OCI-LY3 (cell line): ENCODE measurements at regions not wholly inside any gene's neighbourhood (a gene's known extent, or its start where the extent isn't known, plus 50 kb on each side); places are given as distances from the start of the nearest gene placed in this dataset.

Experiments used
- H2AFZ ChIP-seq: fragments of 200-600, 300-600 bp; shearing (Covaris generic); 2 replicates; pipeline ENCODE4 v1.6.0; 2014; ENCODE audit warnings: antibody characterized with exemption, low read depth, low read length
- H3K27ac ChIP-seq: fragments of 200-600, 300-600 bp; sonication (generic); 2 replicates; pipeline ENCODE4 v1.5.1; 2014; ENCODE audit warnings: mild to moderate bottlenecking, low read length, moderate library complexity, mixed read lengths
- H3K27me3 ChIP-seq: fragments of 200-600, 300-600 bp; sonication (generic); 2 replicates; pipeline ENCODE4 v1.6.1; 2014; ENCODE audit warnings: low read depth, low read length, mixed read lengths
- H3K36me3 ChIP-seq: fragments of 200-600, 300-600 bp; sonication (generic); replicated peaks from 2 replicates; pipeline ENCODE3; 2014; ENCODE audit warnings: low read depth, low read length, mixed read lengths
- H3K4me1 ChIP-seq: fragments of 300-600, 200-600 bp; sonication (generic); 2 replicates; pipeline ENCODE4 v1.6.1; 2014; ENCODE audit warnings: low read length, mixed read lengths
- H3K4me2 ChIP-seq: fragments of 200-600, 300-600 bp; sonication (generic); 2 replicates; pipeline ENCODE4 v1.6.1; 2014; ENCODE audit warnings: low read length, mixed read lengths
- H3K4me3 ChIP-seq: fragments of 300-600, 200-600 bp; sonication (generic); 2 replicates; pipeline ENCODE4 v1.5.1; 2014; ENCODE audit warnings: antibody characterized with exemption, mild to moderate bottlenecking, low read length, moderate library complexity
- H3K79me2 ChIP-seq: fragments of 300-600, 200-600 bp; shearing (Covaris generic); 2 replicates; pipeline ENCODE4 v1.6.1; 2014; ENCODE audit warnings: mild to moderate bottlenecking, low read length, mixed read lengths
- H3K9ac ChIP-seq: fragments of 300-600, 200-600 bp; shearing (Covaris generic); 2 replicates; pipeline ENCODE4 v1.6.0; 2014; ENCODE audit warnings: mild to moderate bottlenecking, low read length, moderate library complexity
- H3K9me3 ChIP-seq: fragments of 200-600, 300-600 bp; shearing (Covaris generic); 2 replicates; pipeline ENCODE4 v1.6.1; 2014; ENCODE audit warnings: low read length, mixed read lengths; ENCODE audit not compliant: insufficient read depth
- H4K20me1 ChIP-seq: fragments of 200-600, 300-600 bp; sonication (generic); 2 replicates; pipeline ENCODE4 v1.6.1; 2016; ENCODE audit warnings: low read length, mixed read lengths; ENCODE audit not compliant: insufficient read depth
- CTCF ChIP-seq: fragments of 200-600, 300-600 bp; sonication (generic); IDR thresholded peaks from 2 replicates; pipeline ENCODE4 v1.5.1; 2014; ENCODE audit warnings: antibody characterized with exemption, low read length, low read depth
- EZH2phosphoT487 ChIP-seq: fragments of 200-600 bp; shearing (Covaris generic); IDR thresholded peaks from 2 replicates; pipeline ENCODE4 v1.6.1; 2018; ENCODE audit warnings: antibody characterized with exemption, mixed run types, low read depth

DNA sequence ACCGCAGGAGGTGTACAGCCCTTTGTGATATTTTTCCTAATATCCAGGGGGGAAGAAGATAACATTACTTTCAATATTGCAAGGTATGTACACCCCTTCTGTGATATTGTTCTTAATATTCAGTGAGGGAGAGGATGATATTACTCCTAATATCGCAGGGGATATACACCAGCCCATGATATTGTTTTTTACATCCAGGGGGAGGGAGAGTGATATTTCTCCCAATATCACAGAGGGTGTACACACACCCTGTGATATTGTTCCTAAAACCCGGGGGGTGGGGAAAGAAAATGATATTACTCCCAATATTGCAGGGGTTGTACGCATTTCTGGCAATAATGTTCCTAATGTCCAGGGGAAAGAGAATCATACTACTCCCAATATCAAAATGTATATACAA lies 58.0 kb upstream of the SLC25A48 start:
- no peak overlapping the region for H2AFZ ChIP-seq
- H3K36me3 ChIP-seq = no peaks in the 10 kb centered on the region
- no peaks in the 10 kb centered on the region for H3K9me3 ChIP-seq
- no peaks in the 10 kb centered on the region for H4K20me1 ChIP-seq
- no peaks in the 10 kb centered on the region for H3K79me2 ChIP-seq
- no peak overlapping the region for H3K27ac ChIP-seq
- H3K9ac ChIP-seq = no peak overlapping the region
- H3K4me1 ChIP-seq = no peaks in the 10 kb centered on the region
- no peak overlapping the region for H3K4me3 ChIP-seq
- TF ChIP-seq CTCF (no peak), EZH2phosphoT487 (no peak)
- H3K4me2 ChIP-seq = no peak overlapping the region
- no peaks in the 10 kb centered on the region for H3K27me3 ChIP-seq

DNA sequence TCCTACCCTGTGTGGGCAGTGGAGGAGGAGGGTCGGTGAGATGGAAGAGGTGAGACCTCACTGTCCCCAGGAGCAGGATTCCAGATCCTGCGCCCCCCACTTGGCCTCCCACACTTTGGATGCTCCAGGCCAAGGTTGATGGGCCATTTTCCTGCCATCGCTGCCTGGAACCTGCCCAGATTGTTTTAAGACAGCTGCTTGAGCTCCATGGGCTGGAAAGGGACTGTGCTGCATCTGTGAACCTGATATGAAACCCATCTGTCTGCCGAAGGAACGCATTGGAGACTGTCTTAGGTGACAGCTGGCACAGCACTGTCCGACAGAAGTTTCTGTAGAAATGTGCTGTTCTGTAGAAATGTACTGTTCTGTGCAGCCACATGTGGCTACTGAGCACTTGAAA lies 72.7 kb upstream of the SLC25A48 start:
- no peaks in the 10 kb centered on the region for H3K27me3 ChIP-seq
- H3K4me1 ChIP-seq = no peaks in the 10 kb centered on the region
- no peak overlapping the region for H3K4me2 ChIP-seq
- no peak overlapping the region for H3K27ac ChIP-seq
- no peak for TF ChIP-seq CTCF
- TF ChIP-seq EZH2phosphoT487 = no peak
- no peaks in the 10 kb centered on the region for H3K79me2 ChIP-seq
- H3K36me3 ChIP-seq = no peaks in the 10 kb centered on the region
- no peak overlapping the region for H2AFZ ChIP-seq
- H3K4me3 ChIP-seq = no peak overlapping the region
- H4K20me1 ChIP-seq = no peaks in the 10 kb centered on the region
- no peak overlapping the region for H3K9ac ChIP-seq
- H3K9me3 ChIP-seq = no peaks in the 10 kb centered on the region

- Histone ChIP-seq H4K20me1 (no peaks in the 10 kb centered on the region), H3K4me3 (no peak overlapping the region), H3K4me1 (no peaks in the 10 kb centered on the region), H3K36me3 (no peaks in the 10 kb centered on the region), H2AFZ (no peak overlapping the region), H3K27ac (no peak overlapping the region), H3K9ac (no peak overlapping the region), H3K79me2 (no peaks in the 10 kb centered on the region), H3K4me2 (no peak overlapping the region), H3K27me3 (no peaks in the 10 kb centered on the region), H3K9me3 (no peaks in the 10 kb centered on the region)
- TF ChIP-seq EZH2phosphoT487 (no peak), CTCF (no peak)
These were observed 75.2 kb upstream of the SLC25A48 start for GRCh38 chr5:135759149-135759784.

DNA sequence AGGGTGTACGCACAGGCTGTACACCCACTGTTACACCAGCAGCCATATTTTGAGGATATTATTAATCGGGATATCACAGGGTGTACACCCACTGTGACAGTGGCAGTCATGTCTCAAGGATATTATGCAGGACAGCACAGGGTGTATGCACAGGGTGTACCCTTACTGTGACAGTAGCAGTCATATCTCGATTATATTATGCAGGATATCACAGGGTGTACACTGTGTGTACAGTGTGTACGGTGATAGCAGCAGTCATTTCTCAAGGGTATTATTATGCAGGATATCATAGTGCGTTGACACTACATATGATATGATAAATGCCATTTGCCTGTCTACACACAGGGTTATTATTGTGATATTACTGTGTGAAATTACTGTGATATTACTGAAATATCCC lies 80.5 kb upstream of the SLC25A48 start:
- Histone ChIP-seq H3K4me2 (no peak overlapping the region), H3K27me3 (no peaks in the 10 kb centered on the region), H3K79me2 (no peaks in the 10 kb centered on the region), H3K4me3 (no peak overlapping the region), H3K9me3 (no peaks in the 10 kb centered on the region), H3K27ac (no peak overlapping the region), H3K4me1 (no peaks in the 10 kb centered on the region), H4K20me1 (no peaks in the 10 kb centered on the region), H3K36me3 (no peaks in the 10 kb centered on the region), H3K9ac (no peak overlapping the region), H2AFZ (no peak overlapping the region)
- no peak for TF ChIP-seq EZH2phosphoT487
- no peak for TF ChIP-seq CTCF
